Left lung (tissue), 4 donors: ENCODE measurements at regions not wholly inside any gene's neighbourhood (a gene's known extent, or its start where the extent isn't known, plus 50 kb on each side); places are given as distances from the start of the nearest gene placed in this dataset.

Experiments used
- ATAC-seq: fragments of 200-7000 bp; cut with Tn5 transposase; one replicate; pipeline ENCODE4 v1.9.1; 2020; ENCODE audit warnings: moderate library complexity
- DNase-seq, 4 donors: peaks; one replicate each; pipeline ENCODE4 v3.0.0-alpha.2; 2013 to 2020
- H3K27ac ChIP-seq, 2 donors: fragments of 200-600 bp; sonication (generic) in 1 of 2; one replicate each; pipeline versions ENCODE4 v1.5.0 to v1.8.0; 2020 to 2021
- H3K27me3 ChIP-seq, 2 donors: fragments of 200-600 bp; sonication (generic) in 1 of 2; one replicate each; pipeline versions ENCODE4 v1.5.0 to v1.8.0; 2020 to 2021
- H3K36me3 ChIP-seq, 2 donors: fragments of 200-600 bp; sonication (generic) in 1 of 2; one replicate each; pipeline versions ENCODE4 v1.5.0 to v1.8.0; 2020 to 2021
- H3K4me1 ChIP-seq, 2 donors: fragments of 200-600 bp; one replicate each; pipeline ENCODE4 v1.8.0; 2021
- H3K4me3 ChIP-seq, 2 donors: fragments of 200-600 bp; sonication (generic) in 1 of 2; one replicate each; pipeline versions ENCODE4 v1.5.0 to v1.8.0; 2020 to 2021; ENCODE audit warnings: mild to moderate bottlenecking in 1 of 2
- H3K9me3 ChIP-seq, 2 donors: fragments of 200-600 bp; sonication (generic) in 1 of 2; one replicate each; pipeline versions ENCODE4 v1.5.0 to v1.8.0; 2020 to 2021
- CTCF ChIP-seq, 2 donors: fragments of 200-600 bp; sonication (generic) in 1 of 2; IDR thresholded peaks; one replicate each; pipeline versions ENCODE4 v1.5.0 to v1.8.0; 2021; ENCODE audit warnings: antibody characterized with exemption in 2 of 2
- intact Hi-C, 2 donors: fragments of 100-400 bp; cut with DNase I; formaldehyde crosslinking; loops; one replicate each; pipeline versions ENCODE4 v1.11.2 to v1.14.2; 2022
- donor health status: DM: no; HTN: yes; CAD: no.
- donor health status: DM: no; HTN: no; CAD: no.

- peaks cover 0 to 5% of the 10 kb centered on the region in 2 donors for H3K27me3 ChIP-seq
- intact Hi-C loops, result no loop called here
- no peak overlapping the region for H3K27ac ChIP-seq
- ATAC-seq (no peak), DNase-seq (no peak)
- no peaks in the 10 kb centered on the region for H3K4me1 ChIP-seq
- H3K4me3 ChIP-seq, result no peak overlapping the region
- no peaks in the 10 kb centered on the region for H3K9me3 ChIP-seq
- H3K36me3 ChIP-seq, result no peaks in the 10 kb centered on the region
- no peak for TF ChIP-seq CTCF (IDR thresholded peaks at IDR 0.05)
Measured at GRCh38 chr5:173538654-173539053, 77.8 kb downstream of the BOD1 start.

- ATAC-seq (no peak), DNase-seq (no peak)
- Histone ChIP-seq H3K27ac (no peak overlapping the region), H3K9me3 (no peaks in the 10 kb centered on the region), H3K4me1 (no peaks in the 10 kb centered on the region), H3K4me3 (no peak overlapping the region), H3K27me3 (peaks cover 0 to 5% of the 10 kb centered on the region in 2 donors), H3K36me3 (no peaks in the 10 kb centered on the region)
- intact Hi-C loops, result no loop called here
- TF ChIP-seq CTCF (IDR thresholded peaks at IDR 0.05), result no peak
Measured at GRCh38 chr5:173538018-173538417, 78.4 kb downstream of the BOD1 start.

- H3K9me3 ChIP-seq, result no peaks in the 10 kb centered on the region
- ATAC-seq (no peak), DNase-seq (no peak)
- H3K36me3 ChIP-seq, result no peaks in the 10 kb centered on the region
- intact Hi-C loops, result no loop called here
- H3K4me1 ChIP-seq, result no peaks in the 10 kb centered on the region
- TF ChIP-seq CTCF (IDR thresholded peaks at IDR 0.05), result no peak
- H3K4me3 ChIP-seq, result no peak overlapping the region
- no peak overlapping the region for H3K27ac ChIP-seq
- peaks cover 0 to 5% of the 10 kb centered on the region in 2 donors for H3K27me3 ChIP-seq
Measured at GRCh38 chr5:173537228-173537627, 79.2 kb downstream of the BOD1 start.

- Histone ChIP-seq H3K4me3 (no peak overlapping the region), H3K27ac (no peak overlapping the region), H3K36me3 (no peaks in the 10 kb centered on the region), H3K4me1 (no peaks in the 10 kb centered on the region), H3K9me3 (no peaks in the 10 kb centered on the region), H3K27me3 (peaks cover 0 to 5% of the 10 kb centered on the region in 2 donors)
- no peak for TF ChIP-seq CTCF (IDR thresholded peaks at IDR 0.05)
- DNase-seq, result no peak
- intact Hi-C loops, result no loop called here
- no peak for ATAC-seq
Measured at GRCh38 chr5:173535976-173536639, 80.3 kb downstream of the BOD1 start.

- TF ChIP-seq CTCF (IDR thresholded peaks at IDR 0.05), result no peak
- no peak for ATAC-seq
- peaks cover 0 to 5% of the 10 kb centered on the region in 2 donors for H3K27me3 ChIP-seq
- no peaks in the 10 kb centered on the region for H3K36me3 ChIP-seq
- DNase-seq, result no peak
- no peaks in the 10 kb centered on the region for H3K9me3 ChIP-seq
- no peak overlapping the region for H3K4me3 ChIP-seq
- intact Hi-C loops, result no loop called here
- H3K27ac ChIP-seq, result no peak overlapping the region
- no peaks in the 10 kb centered on the region for H3K4me1 ChIP-seq
Measured at GRCh38 chr5:173535166-173535975, 81.1 kb downstream of the BOD1 start.
